Sciatic nerve (tissue), 2 donors: ENCODE measurements at regions not wholly inside any gene's neighbourhood (a gene's known extent, or its start where the extent isn't known, plus 50 kb on each side); places are given as distances from the start of the nearest gene placed in this dataset.

Source experiments
- ATAC-seq: fragments of 200-7000 bp; cut with Tn5 transposase; one replicate; pipeline ENCODE4 v1.9.1; 2020; ENCODE audit warnings: mild to moderate bottlenecking, moderate library complexity
- DNase-seq: peaks from one replicate; pipeline ENCODE4 v3.0.0-alpha.2; 2020; ENCODE audit warnings: low spot score
- intact Hi-C: fragments of 100-400 bp; cut with DNase I; formaldehyde crosslinking; loops from one replicate; pipeline ENCODE4 v1.14.2; 2022
- donor health status: DM: no; HTN: no; CAD: no.
- donor health status: DM: no; HTN: no; CAD: no.

DNA sequence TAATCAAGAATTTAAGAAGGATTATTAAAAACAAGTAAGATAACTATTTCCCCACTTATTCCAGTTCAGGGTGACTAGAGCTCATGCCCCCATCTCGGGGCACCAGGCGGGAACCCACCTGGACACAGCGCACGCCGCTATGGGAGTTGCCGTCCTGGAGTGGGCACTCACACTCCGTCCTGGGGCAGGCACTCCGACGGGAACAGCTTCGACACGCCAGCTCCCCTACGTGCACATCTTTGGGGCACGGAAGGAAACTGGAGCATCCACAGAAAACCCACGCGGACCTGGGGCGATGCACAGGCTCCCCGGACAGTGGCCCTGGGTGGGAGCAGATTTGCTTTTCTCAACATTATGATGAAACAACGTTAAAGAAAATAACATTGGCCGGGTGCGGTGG is 52.0 kb upstream of the GATA5 start:
- DNase-seq: no peak
- intact Hi-C loops: no loop called here

GRCh38 chr20:62528983-62529891 is 53.4 kb upstream of the GATA5 start:
- ATAC-seq (no peak), DNase-seq (no peak)
- intact Hi-C loops: no loop called here

More for the DNA sequence above, 52.0 kb upstream of the GATA5 start:
- ATAC-seq: no peak

GRCh38 chr20:62529896-62530642 is 54.3 kb upstream of the GATA5 start:
- ATAC-seq (no peak), DNase-seq (no peak)
- intact Hi-C loops: no loop called here

DNA sequence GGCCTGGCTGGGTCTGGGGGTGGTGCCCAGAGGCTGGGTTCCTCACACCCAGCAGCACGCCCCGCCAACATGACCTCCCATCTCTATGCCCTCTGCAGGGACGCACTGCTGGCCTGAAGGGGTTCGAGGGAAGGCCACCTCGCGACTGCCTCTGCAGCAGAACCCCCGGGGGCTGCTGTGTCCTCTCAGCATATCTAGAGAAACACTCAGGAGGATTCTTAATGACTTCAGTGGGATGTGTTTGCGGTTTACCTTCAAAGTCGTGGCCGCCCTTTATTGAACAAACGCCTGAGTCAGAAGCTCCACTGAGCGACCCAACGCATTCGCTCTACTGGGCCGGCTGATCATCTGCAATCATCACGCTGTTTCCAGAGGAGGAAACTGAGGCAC is 54.8 kb upstream of the GATA5 start:
- intact Hi-C loops: no loop called here
- ATAC-seq (no peak), DNase-seq (no peak)

DNA sequence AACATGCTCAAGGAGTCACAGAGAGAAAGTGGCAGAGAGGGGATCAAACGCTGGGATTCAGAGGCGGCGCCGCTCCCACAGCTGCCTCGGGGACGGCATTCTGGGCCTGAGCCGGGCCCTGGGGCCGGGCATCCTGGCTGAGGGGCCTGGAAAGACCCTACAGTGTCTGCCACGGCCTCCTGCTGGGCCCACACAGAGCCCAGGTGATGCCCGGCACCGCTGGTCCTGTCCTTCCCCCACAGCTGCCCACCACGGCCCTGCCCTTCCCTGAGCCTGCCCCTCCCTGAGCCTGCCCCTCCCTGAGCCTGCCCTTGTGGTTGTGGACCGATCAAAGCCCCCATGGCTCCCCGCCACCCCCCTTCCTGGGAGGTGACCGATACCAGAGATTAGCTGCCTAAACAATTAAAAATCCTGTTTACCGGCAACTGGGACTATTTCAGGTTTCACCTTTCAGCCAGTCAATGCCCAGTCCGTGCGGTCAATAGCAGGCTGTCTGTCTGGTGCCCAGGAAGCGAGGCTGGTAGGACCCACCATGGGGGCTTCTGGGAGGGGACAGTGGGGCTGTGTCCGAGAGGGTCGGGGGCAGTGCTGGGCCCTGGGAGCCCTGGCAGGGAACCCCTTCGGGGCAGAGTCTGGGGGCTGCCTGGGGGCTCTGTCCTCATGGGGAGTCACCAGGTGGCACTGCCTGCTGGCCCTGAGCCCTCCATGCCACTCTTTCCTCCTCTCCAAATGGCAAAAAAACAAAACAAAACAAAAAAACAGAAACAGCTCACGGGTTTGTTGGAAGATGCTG is 55.4 kb upstream of the GATA5 start:
- DNase-seq (no peak), ATAC-seq (no peak)
- intact Hi-C loops: no loop called here

DNA sequence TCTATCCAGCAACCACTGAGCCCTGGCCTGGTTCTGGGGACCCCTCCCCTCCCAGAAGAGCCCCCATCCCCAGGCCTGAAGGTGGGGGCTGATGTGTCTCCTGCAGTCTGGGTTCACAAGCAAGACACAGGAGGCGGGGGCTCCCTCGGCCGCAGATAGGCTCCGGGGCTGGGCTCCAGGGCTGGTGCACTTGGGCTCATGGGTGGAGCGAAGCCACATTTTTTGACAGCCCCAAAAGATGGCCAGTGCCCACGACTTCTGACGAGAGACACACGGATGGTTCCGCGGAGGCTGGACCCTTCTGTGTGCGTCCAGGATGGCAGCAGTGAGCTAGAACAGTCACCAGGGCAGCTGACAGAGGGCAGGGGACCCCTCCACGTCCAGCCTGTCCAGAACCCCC is 57.1 kb upstream of the GATA5 start:
- intact Hi-C loops: no loop called here
- no peak for ATAC-seq
- DNase-seq: no peak

DNA sequence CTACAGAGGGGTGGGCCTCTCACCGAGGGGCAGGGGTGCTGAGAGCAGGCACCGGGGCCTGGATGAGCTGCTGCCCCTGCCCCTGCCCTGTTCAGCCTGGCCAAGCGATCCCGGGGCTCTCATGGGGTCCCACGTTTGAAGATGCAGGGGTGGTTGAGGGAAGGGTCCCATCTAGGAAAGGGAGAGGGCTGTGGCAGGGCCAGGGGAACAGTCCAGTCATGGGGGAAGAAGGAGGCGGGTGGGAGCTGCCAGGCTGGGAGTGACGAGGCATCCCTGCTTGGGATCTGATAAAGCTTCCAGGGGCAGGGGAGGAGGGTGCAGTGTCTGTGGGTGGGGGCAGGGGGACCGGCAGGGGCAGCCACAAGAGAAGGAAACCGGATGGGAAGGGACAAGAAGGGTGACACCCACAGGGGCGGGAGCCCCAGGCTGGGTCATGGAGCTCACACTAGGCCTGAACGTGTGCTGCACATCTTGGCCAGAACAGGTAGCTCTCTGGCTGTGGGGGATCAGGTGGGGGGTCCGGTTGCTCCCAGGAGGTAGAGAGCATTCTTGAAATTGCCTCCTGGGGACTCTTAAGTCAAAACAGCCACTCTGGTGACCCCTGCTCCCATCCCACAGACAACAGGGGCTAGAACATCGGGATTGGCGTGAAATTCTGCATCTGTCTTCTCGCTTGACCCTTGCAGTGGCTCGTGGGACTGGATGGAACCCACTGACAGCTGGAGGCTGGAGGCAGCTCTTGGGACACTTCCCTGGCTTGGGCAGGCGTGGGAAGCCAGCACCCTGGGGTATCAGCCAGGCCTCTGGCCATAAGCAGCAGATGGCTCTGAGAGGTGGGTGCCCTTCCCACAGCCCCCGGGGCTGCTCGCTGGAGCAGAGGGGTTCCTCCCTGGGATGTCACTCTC is 58.0 kb upstream of the GATA5 start:
- ATAC-seq (no peak), DNase-seq (no peak)
- intact Hi-C loops: no loop called here

- DNase-seq (no peak), ATAC-seq (no peak)
- intact Hi-C loops: no loop called here
These were observed 58.9 kb upstream of the GATA5 start for GRCh38 chr20:62534526-62535221.

DNA sequence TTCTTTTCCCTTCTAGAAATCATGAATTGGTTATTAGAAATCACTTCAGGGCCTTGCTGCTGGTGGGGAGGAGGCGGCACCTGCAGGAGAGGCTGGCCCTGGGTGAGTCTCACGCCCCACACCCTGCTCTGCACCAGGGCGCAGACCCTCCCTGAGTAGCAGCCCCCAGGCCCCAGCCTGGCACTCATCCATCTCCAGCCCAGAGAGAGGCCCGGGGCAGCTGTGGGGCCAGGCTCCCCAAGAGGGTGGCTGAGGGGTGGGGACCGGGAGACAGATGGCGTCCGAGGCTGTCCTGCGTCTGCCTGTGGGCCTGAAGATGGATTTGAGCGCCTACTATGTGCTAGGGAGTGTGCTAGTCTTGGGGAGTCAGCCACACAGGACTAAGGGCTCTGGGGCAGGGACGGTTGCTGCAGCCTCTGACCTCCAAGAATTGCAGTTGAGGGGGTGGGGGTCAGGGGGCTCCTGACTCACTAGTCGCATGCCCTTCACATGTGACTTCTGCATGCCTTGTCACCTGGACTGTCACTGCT is 59.6 kb upstream of the GATA5 start:
- intact Hi-C loops: no loop called here
- DNase-seq (no peak), ATAC-seq (no peak)

- DNase-seq: no peak
- no peak for ATAC-seq
- intact Hi-C loops: no loop called here
These were observed 60.2 kb upstream of the GATA5 start for GRCh38 chr20:62535964-62536363.

DNA sequence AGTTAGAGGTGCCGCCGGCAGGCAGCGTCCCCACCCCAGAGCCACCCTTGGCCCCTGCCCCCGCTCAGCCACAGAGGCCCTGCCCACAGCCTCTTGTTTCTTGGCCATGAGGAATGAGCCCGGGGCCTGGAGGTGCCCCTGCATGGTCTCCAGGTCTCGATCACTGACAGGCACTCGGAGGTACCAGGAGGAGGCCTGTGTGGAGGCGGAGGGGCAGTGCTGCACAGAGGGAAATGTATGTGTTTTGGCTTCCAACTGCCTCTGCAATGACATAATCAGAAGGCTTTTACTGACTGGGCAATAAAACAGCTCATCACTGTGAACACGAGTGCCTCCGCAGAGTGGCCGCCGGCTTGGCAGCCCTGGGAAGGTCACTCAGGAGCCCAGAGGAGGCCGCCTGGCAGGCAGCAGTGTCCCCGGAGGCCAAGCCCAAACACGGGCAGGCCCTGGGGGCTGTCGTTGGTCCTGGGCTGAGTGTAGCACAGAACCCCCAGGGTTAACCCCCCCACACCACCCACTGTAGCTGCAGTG is 61.1 kb upstream of the GATA5 start:
- DNase-seq: no peak
- intact Hi-C loops: no loop called here
- ATAC-seq: no peak

DNA sequence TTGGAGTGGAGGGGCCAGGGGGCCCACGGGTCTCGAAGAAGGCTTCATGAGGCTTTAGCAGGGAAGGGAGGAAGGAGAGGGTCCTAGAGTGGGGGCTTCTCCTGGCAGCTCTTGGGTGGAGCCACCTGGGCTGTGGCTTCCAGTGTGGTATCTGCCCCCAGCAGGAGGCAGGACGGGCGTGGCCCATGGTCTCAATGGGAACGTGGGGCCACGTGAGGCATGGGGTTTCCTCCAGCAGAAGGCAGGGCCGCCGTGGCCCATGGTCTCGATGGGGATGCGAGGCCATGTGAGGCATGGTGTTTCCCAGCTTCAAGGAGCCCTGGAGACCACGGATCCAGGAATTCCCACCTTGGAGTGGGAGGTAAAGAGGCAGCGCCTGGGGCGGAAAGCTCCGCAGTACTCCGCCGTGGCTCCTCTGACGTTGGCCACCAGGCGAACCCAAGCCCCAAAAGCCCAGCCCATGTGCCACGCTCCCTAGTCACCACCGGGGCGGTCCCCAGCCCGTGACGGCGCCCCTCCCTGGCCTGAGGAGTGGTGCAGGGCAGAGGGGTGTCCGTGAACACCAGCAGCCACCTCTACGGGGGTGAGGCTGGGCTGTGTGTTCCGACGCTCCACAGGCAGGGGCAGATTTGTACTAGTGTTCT is 62.0 kb upstream of the GATA5 start:
- DNase-seq (no peak), ATAC-seq (no peak)
- intact Hi-C loops: no loop called here

DNA sequence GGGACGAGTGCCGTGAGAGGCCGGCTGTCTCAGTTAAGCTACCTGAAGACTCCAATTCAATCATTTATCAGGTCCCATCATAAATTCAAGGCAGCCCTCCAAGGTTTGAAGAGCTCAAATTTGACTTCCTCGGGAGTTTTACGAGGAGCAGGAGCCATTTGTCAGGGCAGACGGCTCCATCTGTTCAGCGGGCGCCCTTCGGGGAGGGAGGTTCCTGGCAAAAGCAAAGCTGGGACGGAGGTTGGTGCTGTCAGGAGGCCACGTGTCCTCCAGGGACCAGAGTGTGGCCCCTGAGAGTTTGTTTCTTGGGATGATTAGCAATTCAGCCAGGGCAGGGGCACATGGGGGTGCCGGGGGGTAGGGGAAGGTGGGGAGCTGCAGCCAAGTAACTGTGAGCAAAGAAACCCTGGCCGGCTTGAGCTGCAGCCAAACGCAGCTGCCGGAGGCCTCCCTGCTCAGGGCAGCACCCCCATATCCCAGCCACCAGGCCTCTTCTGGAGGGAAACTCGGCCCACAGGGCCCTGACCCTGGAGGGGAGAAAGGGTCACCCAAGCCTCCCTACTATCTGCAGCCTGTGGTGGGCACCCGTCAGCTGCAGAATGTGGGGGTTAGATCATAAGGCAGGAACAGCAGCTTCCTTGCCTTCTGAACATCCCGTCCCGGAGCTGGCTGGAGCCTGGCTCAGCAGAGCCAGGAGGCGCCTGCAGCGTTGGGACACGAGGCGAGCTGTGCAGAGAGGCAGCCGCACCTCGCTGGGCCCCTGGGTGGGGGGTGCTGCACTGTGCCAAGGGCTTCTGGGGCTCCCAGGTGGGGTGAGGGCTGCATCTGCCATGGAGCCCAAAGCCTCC is 63.6 kb upstream of the GATA5 start:
- ATAC-seq: no peak
- no peak for DNase-seq
- intact Hi-C loops: no loop called here

GRCh38 chr20:62540504-62540903 is 64.7 kb upstream of the GATA5 start:
- DNase-seq: no peak
- no peak for ATAC-seq
- intact Hi-C loops: no loop called here

- intact Hi-C loops: no loop called here
- ATAC-seq: no peak
- no peak for DNase-seq
These were observed 67.1 kb upstream of the GATA5 start for GRCh38 chr20:62542862-62543261.
